Left ventricle myocardium inferior (tissue), 1 donor: ENCODE measurements at regions not wholly inside any gene's neighbourhood (a gene's known extent, or its start where the extent isn't known, plus 50 kb on each side); places are given as distances from the start of the nearest gene placed in this dataset.

Experiments used
- DNase-seq: peaks from one replicate; pipeline ENCODE4 v3.0.0-alpha.2; 2020
- H3K27ac ChIP-seq: fragments of 200-600 bp; replicated peaks from 2 replicates; pipeline ENCODE4 v1.8.0; 2021
- H3K27me3 ChIP-seq: fragments of 200-600 bp; 2 replicates; pipeline ENCODE4 v1.8.0; 2021; ENCODE audit warnings: low read depth
- H3K36me3 ChIP-seq: fragments of 200-600 bp; 2 replicates; pipeline ENCODE4 v1.8.0; 2021
- H3K4me1 ChIP-seq: fragments of 200-600 bp; 2 replicates; pipeline ENCODE4 v1.8.0; 2021
- H3K4me3 ChIP-seq: fragments of 200-600 bp; 2 replicates; pipeline ENCODE4 v1.8.0; 2021; ENCODE audit warnings: mild to moderate bottlenecking, moderate library complexity
- H3K9me3 ChIP-seq: fragments of 200-600 bp; replicated peaks from 2 replicates; pipeline ENCODE4 v1.8.0; 2021
- CTCF ChIP-seq: fragments of 200-600 bp; IDR thresholded peaks from 2 replicates; pipeline ENCODE4 v1.8.0; 2021; ENCODE audit warnings: antibody characterized with exemption, mild to moderate bottlenecking, borderline replicate concordance
- intact Hi-C: fragments of 100-400 bp; cut with micrococcal nuclease; formaldehyde crosslinking; loops from one replicate; pipeline ENCODE4 v1.11.0; 2022
- donor health status: DM: no; HTN: yes; CAD: no; lungs with severe emphysema.

- H3K4me3 ChIP-seq = no peak overlapping the region
- H3K27ac ChIP-seq = no peak overlapping the region
- H3K4me1 ChIP-seq = no peaks in the 10 kb centered on the region
- no peak for DNase-seq
- TF ChIP-seq CTCF = no peak
- H3K36me3 ChIP-seq = no peaks in the 10 kb centered on the region
- intact Hi-C loops = no loop called here
- H3K9me3 ChIP-seq = peaks cover 8% of the 10 kb centered on the region
- H3K27me3 ChIP-seq = no peaks in the 10 kb centered on the region
These were observed 116.6 kb upstream of the PLXNC1 start for GRCh38 chr12:94031763-94032162.

- intact Hi-C loops = no loop called here
These were observed 116.0 kb upstream of the PLXNC1 start for GRCh38 chr12:94032368-94032767.

GRCh38 chr12:94033101-94033500, 115.3 kb upstream of the PLXNC1 start:
- intact Hi-C loops = no loop called here
- DNase-seq = no peak
- no peaks in the 10 kb centered on the region for H3K36me3 ChIP-seq
- TF ChIP-seq CTCF = no peak
- peaks cover 4% of the 10 kb centered on the region for H3K4me1 ChIP-seq
- H3K9me3 ChIP-seq = no peaks in the 10 kb centered on the region
- H3K4me3 ChIP-seq = no peak overlapping the region
- no peaks in the 10 kb centered on the region for H3K27me3 ChIP-seq
- H3K27ac ChIP-seq = no peak overlapping the region

More at GRCh38 chr12:94032368-94032767, 116.0 kb upstream of the PLXNC1 start:
- no peaks in the 10 kb centered on the region for H3K36me3 ChIP-seq
- no peak overlapping the region for H3K4me3 ChIP-seq
- H3K27ac ChIP-seq = no peak overlapping the region
- TF ChIP-seq CTCF = no peak
- H3K9me3 ChIP-seq = peaks cover 6% of the 10 kb centered on the region
- H3K4me1 ChIP-seq = peaks cover 4% of the 10 kb centered on the region
- no peaks in the 10 kb centered on the region for H3K27me3 ChIP-seq
- no peak for DNase-seq

GRCh38 chr12:94033784-94034183, 114.6 kb upstream of the PLXNC1 start:
- Histone ChIP-seq H3K27ac (no peak overlapping the region), H3K4me3 (no peak overlapping the region), H3K36me3 (no peaks in the 10 kb centered on the region), H3K27me3 (no peaks in the 10 kb centered on the region), H3K4me1 (peaks cover 4% of the 10 kb centered on the region), H3K9me3 (peaks cover 4% of the 10 kb centered on the region)
- intact Hi-C loops = no loop called here
- DNase-seq = no peak
- TF ChIP-seq CTCF = no peak

- Histone ChIP-seq H3K36me3 (no peaks in the 10 kb centered on the region), H3K4me1 (peaks cover 4% of the 10 kb centered on the region), H3K4me3 (no peak overlapping the region), H3K27ac (no peak overlapping the region), H3K27me3 (no peaks in the 10 kb centered on the region), H3K9me3 (peaks cover 15% of the 10 kb centered on the region)
- DNase-seq = no peak
- no peak for TF ChIP-seq CTCF
- intact Hi-C loops = no loop called here
These were observed 110.9 kb upstream of the PLXNC1 start for GRCh38 chr12:94037444-94037843.

- TF ChIP-seq CTCF = no peak
- DNase-seq = no peak
- Histone ChIP-seq H3K4me3 (no peak overlapping the region), H3K4me1 (peaks cover 4% of the 10 kb centered on the region), H3K27me3 (no peaks in the 10 kb centered on the region), H3K27ac (no peak overlapping the region), H3K9me3 (peaks cover 15% of the 10 kb centered on the region), H3K36me3 (no peaks in the 10 kb centered on the region)
- intact Hi-C loops = no loop called here
These were observed 109.8 kb upstream of the PLXNC1 start for GRCh38 chr12:94038605-94039004.
